HepG2 (cell line): ENCODE measurements at regions not wholly inside any gene's neighbourhood (a gene's known extent, or its start where the extent isn't known, plus 50 kb on each side); places are given as distances from the start of the nearest gene placed in this dataset.

Experiments
- ATAC-seq: fragments of 200-7000 bp; cut with Tn5 transposase; 3 replicates; pipeline ENCODE4 v1.9.1; 2020; ENCODE audit warnings: mild to moderate bottlenecking, moderate library complexity
- BruUV-seq: library from RNA; stranded (reverse); fragments of 400-500 nt; replicated peaks from 2 replicates; lab custom pipeline; 2021; lab: Mats Ljungman, UMichigan
- CTCF ChIA-PET: fragments of 300-600 bp; formaldehyde crosslinking; extraction: SDS; loops from one replicate; lab custom pipeline; 2021; ENCODE audit warnings: low total read pairs, inconsistent platforms, low intra/inter-chr PET ratio; lab: Yijun Ruan, JAX
- POLR2A ChIA-PET: fragments of 350-600 bp; sonication (Branson Sonifier 250); formaldehyde crosslinking; loops from one replicate; lab custom pipeline; 2020; ENCODE audit warnings: antibody characterized with exemption, inconsistent platforms; lab: Yijun Ruan, JAX
- DNase-seq: peaks from one replicate; pipeline ENCODE4 v3.0.0-alpha.2; 2015; ENCODE audit warnings: low spot score
- FAIRE-seq: peaks from 3 replicates; lab custom pipeline; 2011; peaks lifted over from hg19 to GRCh38; lab: Jason Lieb, UNC
- H2AFZ ChIP-seq: one replicate; pipeline ENCODE4 v1.6.1; 2011; ENCODE audit warnings: low read length, inconsistent platforms
- H3K27ac ChIP-seq: fragments of 300-600 bp; 3 replicates; pipeline ENCODE4 v1.8.0; 2011; ENCODE audit warnings: mixed run types, mild to moderate bottlenecking, mixed read lengths, low read length, inconsistent platforms; ENCODE audit not compliant: insufficient read depth; ENCODE audit errors: extremely low read length
- H3K27me3 ChIP-seq, 2 experiments: fragments of 200-600 bp in 1 of 2; 2 replicates in 1 of 2; 3 replicates in 1 of 2; pipeline versions ENCODE4 v1.6.0 to v1.8.0; 2011; ENCODE audit warnings: low read length in 2 of 2, mild to moderate bottlenecking in 2 of 2, moderate library complexity in 2 of 2, inconsistent platforms in 1 of 2; ENCODE audit not compliant: insufficient read depth in 2 of 2, control insufficient read depth in 1 of 2
- H3K36me3 ChIP-seq, 2 experiments: fragments of 200-600 bp in 1 of 2; replicated peaks in 1 of 2; 2 replicates in 1 of 2; 3 replicates in 1 of 2; pipeline versions ENCODE4 v1.5.1 to v1.8.0; 2011; ENCODE audit warnings: low read length in 2 of 2, inconsistent platforms in 1 of 2; ENCODE audit not compliant: insufficient read depth in 2 of 2, control insufficient read depth in 1 of 2
- H3K4me1 ChIP-seq: 2 replicates; pipeline ENCODE4 v1.5.1; 2012; ENCODE audit warnings: low read length, inconsistent platforms; ENCODE audit not compliant: insufficient read depth
- H3K4me2 ChIP-seq: 2 replicates; pipeline ENCODE4 v1.6.0; 2011; ENCODE audit warnings: low read depth, low read length, inconsistent platforms
- H3K4me3 ChIP-seq, 3 experiments: fragments of 200-600 bp in 1 of 3; sonication (generic), shearing (Covaris generic) in 1 of 3; replicated peaks in 1 of 3; 2 replicates each; pipeline ENCODE4 v1.5.1; 2011 to 2016; ENCODE audit warnings: low read length in 3 of 3, inconsistent platforms in 2 of 3, low read depth in 2 of 3, mild to moderate bottlenecking in 2 of 3, control low read depth in 1 of 3, mixed read lengths in 1 of 3; ENCODE audit not compliant: insufficient read depth in 1 of 3
- H3K79me2 ChIP-seq: one replicate; pipeline ENCODE4 v1.6.1; 2011; ENCODE audit warnings: low read length, inconsistent platforms; ENCODE audit not compliant: insufficient read depth
- H3K9ac ChIP-seq: 2 replicates; pipeline ENCODE4 v1.6.0; 2011; ENCODE audit warnings: mild to moderate bottlenecking, low read depth, low read length, inconsistent platforms; ENCODE audit not compliant: insufficient read depth
- H3K9me3 ChIP-seq: 2 replicates; pipeline ENCODE4 v1.5.1; 2012; ENCODE audit warnings: mild to moderate bottlenecking, low read length
- H4K20me1 ChIP-seq: 2 replicates; pipeline ENCODE4 v1.6.0; 2011; ENCODE audit warnings: inconsistent platforms, mild to moderate bottlenecking, low read length, moderate library complexity; ENCODE audit not compliant: insufficient read depth
- FOXA1 ChIP-seq, 2 experiments: fragments of 450-650 bp in 1 of 2; sonication (generic) in 1 of 2; formaldehyde crosslinking in 1 of 2; IDR thresholded peaks; 2 replicates each; pipeline versions ENCODE4 v1.4.0 to v1.6.1; 2016 to 2020; ENCODE audit warnings: missing genetic modification reagents in 1 of 2
- HNF4A ChIP-seq: sonication (generic); formaldehyde crosslinking; IDR thresholded peaks from 2 replicates; pipeline ENCODE4 v1.4.0; 2020; ENCODE audit warnings: missing genetic modification reagents
- MAFF ChIP-seq: IDR thresholded peaks from 2 replicates; pipeline ENCODE4 v1.6.1; 2011; ENCODE audit warnings: low read depth, low read length, improper control_type of control experiment
- MAFK ChIP-seq, 2 experiments: IDR thresholded peaks in 1 of 2; conservative IDR thresholded peaks in 1 of 2; 2 replicates each; pipeline ENCODE4 v1.6.1; 2011; ENCODE audit warnings: improper control_type of control experiment in 2 of 2, low read length in 2 of 2
- RBAK ChIP-seq: sonication (generic); formaldehyde crosslinking; IDR thresholded peaks from 2 replicates; pipeline ENCODE4 v1.5.1; 2020; ENCODE audit warnings: mild to moderate bottlenecking, missing genetic modification reagents
- SUZ12 ChIP-seq: fragments of 150-350 bp; IDR thresholded peaks from 2 replicates; pipeline ENCODE4 v1.6.1; 2014; ENCODE audit warnings: low read depth, low read length
- ZMYM2 ChIP-seq: sonication (generic); formaldehyde crosslinking; IDR thresholded peaks from 2 replicates; pipeline ENCODE4 v1.8.0; 2022; ENCODE audit warnings: mild to moderate bottlenecking, missing genetic modification reagents
- ZMYM3 ChIP-seq: sonication (generic); formaldehyde crosslinking; IDR thresholded peaks from 2 replicates; pipeline ENCODE4 v1.5.1; 2020; ENCODE audit warnings: mild to moderate bottlenecking, missing genetic modification reagents
- ZNF224 ChIP-seq: sonication (generic); formaldehyde crosslinking; IDR thresholded peaks from 2 replicates; pipeline ENCODE4 v1.5.0; 2020; ENCODE audit warnings: mild to moderate bottlenecking, missing genetic modification reagents
- WGBS: methylation state at CpG from one replicate; pipeline ENCODE4 v1.1.6; 2017; ENCODE audit warnings: low lambda C conversion rate; 5-methylcytosine and 5-hydroxymethylcytosine counted together
- in situ Hi-C: cut with HindIII; loops from 2 replicates; pipeline ENCODE4 v1.10.0; 2017; ENCODE audit warnings: low pct_unique_long_range_greater_than_20kb; ENCODE audit not compliant: extremely low pct_ligation_motif_present
- intact Hi-C: fragments of 100-400 bp; cut with micrococcal nuclease; formaldehyde crosslinking; loops from one replicate; pipeline ENCODE4 v1.10.0; 2022; ENCODE audit not compliant: unreplicated experiment
- TF ChIP-seq, protein P1 (sequence below): sonication (generic); formaldehyde crosslinking; IDR thresholded peaks from 2 replicates; pipeline ENCODE4 v1.4.0; 2020; ENCODE audit warnings: mild to moderate bottlenecking, missing genetic modification reagents
- TF ChIP-seq, protein P2 (sequence below): sonication (generic); formaldehyde crosslinking; IDR thresholded peaks from 2 replicates; pipeline ENCODE4 v1.5.1; 2020; ENCODE audit warnings: missing genetic modification reagents, mild to moderate bottlenecking, borderline replicate concordance
- TF ChIP-seq, protein P3 (sequence below): sonication (generic); formaldehyde crosslinking; IDR thresholded peaks from 2 replicates; pipeline ENCODE4 v1.4.0; 2020; ENCODE audit warnings: missing genetic modification reagents, mild to moderate bottlenecking, borderline replicate concordance

- POLR2A ChIA-PET = no interaction called here
- Histone ChIP-seq H3K79me2 (no peaks in the 10 kb centered on the region), H3K27ac (no peak overlapping the region), H3K9me3 (no peaks in the 10 kb centered on the region), H4K20me1 (no peaks in the 10 kb centered on the region), H3K4me2 (no peak overlapping the region), H3K4me1 (no peaks in the 10 kb centered on the region), H3K9ac (no peak overlapping the region), H3K4me3 (no peak overlapping the region), H2AFZ (no peak overlapping the region), H3K36me3 (no peaks in the 10 kb centered on the region), H3K27me3 (no peaks in the 10 kb centered on the region)
- TF ChIP-seq MAFF = peak; percentile 12; the same call in 1 of the 2 replicates
- no peak for TF ChIP-seq ZNF224 (CRISPR knock-in tag)
- TF ChIP-seq RBAK (CRISPR knock-in tag) = no peak
- TF ChIP-seq ZMYM3 (CRISPR knock-in tag) = no peak
- peak; percentile 21 to 41; a peak in 1 of 4 replicates for TF ChIP-seq MAFK (conservative IDR thresholded peaks at IDR 0.05 in 1 of 2, IDR thresholded peaks at IDR 0.05 in 1 of 2; ENCODE audit: low read length in 2 of 2)
- TF ChIP-seq, protein P1, sequence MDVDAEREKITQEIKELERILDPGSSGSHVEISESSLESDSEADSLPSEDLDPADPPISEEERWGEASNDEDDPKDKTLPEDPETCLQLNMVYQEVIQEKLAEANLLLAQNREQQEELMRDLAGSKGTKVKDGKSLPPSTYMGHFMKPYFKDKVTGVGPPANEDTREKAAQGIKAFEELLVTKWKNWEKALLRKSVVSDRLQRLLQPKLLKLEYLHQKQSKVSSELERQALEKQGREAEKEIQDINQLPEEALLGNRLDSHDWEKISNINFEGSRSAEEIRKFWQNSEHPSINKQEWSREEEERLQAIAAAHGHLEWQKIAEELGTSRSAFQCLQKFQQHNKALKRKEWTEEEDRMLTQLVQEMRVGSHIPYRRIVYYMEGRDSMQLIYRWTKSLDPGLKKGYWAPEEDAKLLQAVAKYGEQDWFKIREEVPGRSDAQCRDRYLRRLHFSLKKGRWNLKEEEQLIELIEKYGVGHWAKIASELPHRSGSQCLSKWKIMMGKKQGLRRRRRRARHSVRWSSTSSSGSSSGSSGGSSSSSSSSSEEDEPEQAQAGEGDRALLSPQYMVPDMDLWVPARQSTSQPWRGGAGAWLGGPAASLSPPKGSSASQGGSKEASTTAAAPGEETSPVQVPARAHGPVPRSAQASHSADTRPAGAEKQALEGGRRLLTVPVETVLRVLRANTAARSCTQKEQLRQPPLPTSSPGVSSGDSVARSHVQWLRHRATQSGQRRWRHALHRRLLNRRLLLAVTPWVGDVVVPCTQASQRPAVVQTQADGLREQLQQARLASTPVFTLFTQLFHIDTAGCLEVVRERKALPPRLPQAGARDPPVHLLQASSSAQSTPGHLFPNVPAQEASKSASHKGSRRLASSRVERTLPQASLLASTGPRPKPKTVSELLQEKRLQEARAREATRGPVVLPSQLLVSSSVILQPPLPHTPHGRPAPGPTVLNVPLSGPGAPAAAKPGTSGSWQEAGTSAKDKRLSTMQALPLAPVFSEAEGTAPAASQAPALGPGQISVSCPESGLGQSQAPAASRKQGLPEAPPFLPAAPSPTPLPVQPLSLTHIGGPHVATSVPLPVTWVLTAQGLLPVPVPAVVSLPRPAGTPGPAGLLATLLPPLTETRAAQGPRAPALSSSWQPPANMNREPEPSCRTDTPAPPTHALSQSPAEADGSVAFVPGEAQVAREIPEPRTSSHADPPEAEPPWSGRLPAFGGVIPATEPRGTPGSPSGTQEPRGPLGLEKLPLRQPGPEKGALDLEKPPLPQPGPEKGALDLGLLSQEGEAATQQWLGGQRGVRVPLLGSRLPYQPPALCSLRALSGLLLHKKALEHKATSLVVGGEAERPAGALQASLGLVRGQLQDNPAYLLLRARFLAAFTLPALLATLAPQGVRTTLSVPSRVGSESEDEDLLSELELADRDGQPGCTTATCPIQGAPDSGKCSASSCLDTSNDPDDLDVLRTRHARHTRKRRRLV (CRISPR knock-in tag) = no peak
- TF ChIP-seq ZMYM2 = no peak
- TF ChIP-seq SUZ12 = no peak
- TF ChIP-seq, protein P2, sequence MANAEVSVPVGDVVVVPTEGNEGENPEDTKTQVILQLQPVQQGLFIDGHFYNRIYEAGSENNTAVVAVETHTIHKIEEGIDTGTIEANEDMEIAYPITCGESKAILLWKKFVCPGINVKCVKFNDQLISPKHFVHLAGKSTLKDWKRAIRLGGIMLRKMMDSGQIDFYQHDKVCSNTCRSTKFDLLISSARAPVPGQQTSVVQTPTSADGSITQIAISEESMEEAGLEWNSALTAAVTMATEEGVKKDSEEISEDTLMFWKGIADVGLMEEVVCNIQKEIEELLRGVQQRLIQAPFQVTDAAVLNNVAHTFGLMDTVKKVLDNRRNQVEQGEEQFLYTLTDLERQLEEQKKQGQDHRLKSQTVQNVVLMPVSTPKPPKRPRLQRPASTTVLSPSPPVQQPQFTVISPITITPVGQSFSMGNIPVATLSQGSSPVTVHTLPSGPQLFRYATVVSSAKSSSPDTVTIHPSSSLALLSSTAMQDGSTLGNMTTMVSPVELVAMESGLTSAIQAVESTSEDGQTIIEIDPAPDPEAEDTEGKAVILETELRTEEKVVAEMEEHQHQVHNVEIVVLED (CRISPR knock-in tag) = no peak
- TF ChIP-seq, protein P3, sequence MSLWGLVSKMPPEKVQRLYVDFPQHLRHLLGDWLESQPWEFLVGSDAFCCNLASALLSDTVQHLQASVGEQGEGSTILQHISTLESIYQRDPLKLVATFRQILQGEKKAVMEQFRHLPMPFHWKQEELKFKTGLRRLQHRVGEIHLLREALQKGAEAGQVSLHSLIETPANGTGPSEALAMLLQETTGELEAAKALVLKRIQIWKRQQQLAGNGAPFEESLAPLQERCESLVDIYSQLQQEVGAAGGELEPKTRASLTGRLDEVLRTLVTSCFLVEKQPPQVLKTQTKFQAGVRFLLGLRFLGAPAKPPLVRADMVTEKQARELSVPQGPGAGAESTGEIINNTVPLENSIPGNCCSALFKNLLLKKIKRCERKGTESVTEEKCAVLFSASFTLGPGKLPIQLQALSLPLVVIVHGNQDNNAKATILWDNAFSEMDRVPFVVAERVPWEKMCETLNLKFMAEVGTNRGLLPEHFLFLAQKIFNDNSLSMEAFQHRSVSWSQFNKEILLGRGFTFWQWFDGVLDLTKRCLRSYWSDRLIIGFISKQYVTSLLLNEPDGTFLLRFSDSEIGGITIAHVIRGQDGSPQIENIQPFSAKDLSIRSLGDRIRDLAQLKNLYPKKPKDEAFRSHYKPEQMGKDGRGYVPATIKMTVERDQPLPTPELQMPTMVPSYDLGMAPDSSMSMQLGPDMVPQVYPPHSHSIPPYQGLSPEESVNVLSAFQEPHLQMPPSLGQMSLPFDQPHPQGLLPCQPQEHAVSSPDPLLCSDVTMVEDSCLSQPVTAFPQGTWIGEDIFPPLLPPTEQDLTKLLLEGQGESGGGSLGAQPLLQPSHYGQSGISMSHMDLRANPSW (CRISPR knock-in tag) = no peak
- no peak for TF ChIP-seq HNF4A (CRISPR knock-in tag)
- no peak for TF ChIP-seq FOXA1 (IDR thresholded peaks at IDR 0.05)
- TF ChIP-seq FOXA1 (CRISPR knock-in tag; IDR thresholded peaks at IDR 0.05) = no peak
- ATAC-seq (no peak), DNase-seq (no peak), FAIRE-seq (no peak)
- in situ Hi-C loops = no loop called here
- 3% methylated on average over 2 of the region's 2 CpGs for WGBS
- intact Hi-C loops = no loop called here
- no TSS peak for BruUV-seq
- CTCF ChIA-PET = no interaction called here
Observed at GRCh38 chr5:5777013-5777412, 354.5 kb downstream of the ICE1 start.
